Ascending aorta (tissue), 2 donors: ENCODE measurements at regions not wholly inside any gene's neighbourhood (a gene's known extent, or its start where the extent isn't known, plus 50 kb on each side); places are given as distances from the start of the nearest gene placed in this dataset.

Experiments used
- DNase-seq, 2 donors: peaks; one replicate each; pipeline ENCODE4 v3.0.0-alpha.2; 2019; ENCODE audit warnings: low spot score in 2 of 2
- H3K27ac ChIP-seq, 2 donors: fragments of 200-600 bp; sonication (generic); one replicate each; pipeline ENCODE4 v1.5.1; 2016 to 2017; ENCODE audit warnings: mild to moderate bottlenecking in 1 of 2
- H3K27me3 ChIP-seq: fragments of 200-600 bp; sonication (generic); one replicate; pipeline ENCODE4 v1.5.1; 2017
- H3K36me3 ChIP-seq, 2 donors: fragments of 200-600 bp; sonication (generic); one replicate each; pipeline ENCODE4 v1.5.1; 2016
- H3K4me1 ChIP-seq, 2 donors: fragments of 200-600 bp; sonication (generic); one replicate each; pipeline ENCODE4 v1.5.1; 2016 to 2017; ENCODE audit warnings: mild to moderate bottlenecking in 1 of 2
- H3K4me3 ChIP-seq, 2 donors: fragments of 200-600 bp; sonication (generic); one replicate each; pipeline ENCODE4 v1.5.1; 2016 to 2017; ENCODE audit warnings: mild to moderate bottlenecking in 1 of 2
- H3K9me3 ChIP-seq, 2 donors: fragments of 200-600 bp; sonication (generic); one replicate each; pipeline ENCODE4 v1.5.1; 2016
- intact Hi-C: fragments of 100-400 bp; cut with DNase I; formaldehyde crosslinking; loops from one replicate; pipeline ENCODE4 v1.15.1; 2023
- TF ChIP-seq, protein P1 (sequence below), 3 experiments: fragments of 200-600 bp in 2 of 3; fragments of 450-650 bp in 1 of 3; sonication (generic) in 2 of 3; IDR thresholded peaks; one replicate each; pipeline ENCODE4 v1.5.1; 2016 to 2019; ENCODE audit warnings: antibody characterized with exemption in 3 of 3, mild to moderate bottlenecking in 1 of 3, moderate library complexity in 1 of 3

DNA sequence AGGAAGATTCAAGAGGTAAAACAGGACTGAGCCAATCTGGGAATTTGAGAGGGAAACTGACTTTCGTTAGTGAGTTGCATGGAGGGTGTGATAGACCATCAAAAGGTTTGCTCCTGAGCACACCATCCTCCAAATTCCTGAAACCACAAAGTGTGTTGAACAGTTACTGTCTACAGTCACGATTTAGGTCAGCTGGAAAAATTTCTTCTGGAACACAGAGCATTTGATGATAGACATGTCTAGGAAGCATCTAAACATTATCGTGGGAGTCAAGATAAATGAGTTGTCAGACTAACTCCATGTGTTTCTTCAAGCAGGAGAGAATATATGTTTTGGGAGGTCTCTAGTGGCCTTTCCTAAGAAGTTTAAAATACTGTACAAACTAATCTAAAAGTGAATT is 449.4 kb upstream of the SLC14A2 start:
- Histone ChIP-seq H3K4me1 (no peaks in the 10 kb centered on the region), H3K36me3 (no peaks in the 10 kb centered on the region), H3K9me3 (no peaks in the 10 kb centered on the region), H3K27ac (no peak overlapping the region), H3K27me3 (no peaks in the 10 kb centered on the region), H3K4me3 (no peak overlapping the region)
- intact Hi-C loops, result no loop called here
- TF ChIP-seq, protein P1, sequence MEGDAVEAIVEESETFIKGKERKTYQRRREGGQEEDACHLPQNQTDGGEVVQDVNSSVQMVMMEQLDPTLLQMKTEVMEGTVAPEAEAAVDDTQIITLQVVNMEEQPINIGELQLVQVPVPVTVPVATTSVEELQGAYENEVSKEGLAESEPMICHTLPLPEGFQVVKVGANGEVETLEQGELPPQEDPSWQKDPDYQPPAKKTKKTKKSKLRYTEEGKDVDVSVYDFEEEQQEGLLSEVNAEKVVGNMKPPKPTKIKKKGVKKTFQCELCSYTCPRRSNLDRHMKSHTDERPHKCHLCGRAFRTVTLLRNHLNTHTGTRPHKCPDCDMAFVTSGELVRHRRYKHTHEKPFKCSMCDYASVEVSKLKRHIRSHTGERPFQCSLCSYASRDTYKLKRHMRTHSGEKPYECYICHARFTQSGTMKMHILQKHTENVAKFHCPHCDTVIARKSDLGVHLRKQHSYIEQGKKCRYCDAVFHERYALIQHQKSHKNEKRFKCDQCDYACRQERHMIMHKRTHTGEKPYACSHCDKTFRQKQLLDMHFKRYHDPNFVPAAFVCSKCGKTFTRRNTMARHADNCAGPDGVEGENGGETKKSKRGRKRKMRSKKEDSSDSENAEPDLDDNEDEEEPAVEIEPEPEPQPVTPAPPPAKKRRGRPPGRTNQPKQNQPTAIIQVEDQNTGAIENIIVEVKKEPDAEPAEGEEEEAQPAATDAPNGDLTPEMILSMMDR (IDR thresholded peaks at IDR 0.05), result no peak
- DNase-seq, result no peak

DNA sequence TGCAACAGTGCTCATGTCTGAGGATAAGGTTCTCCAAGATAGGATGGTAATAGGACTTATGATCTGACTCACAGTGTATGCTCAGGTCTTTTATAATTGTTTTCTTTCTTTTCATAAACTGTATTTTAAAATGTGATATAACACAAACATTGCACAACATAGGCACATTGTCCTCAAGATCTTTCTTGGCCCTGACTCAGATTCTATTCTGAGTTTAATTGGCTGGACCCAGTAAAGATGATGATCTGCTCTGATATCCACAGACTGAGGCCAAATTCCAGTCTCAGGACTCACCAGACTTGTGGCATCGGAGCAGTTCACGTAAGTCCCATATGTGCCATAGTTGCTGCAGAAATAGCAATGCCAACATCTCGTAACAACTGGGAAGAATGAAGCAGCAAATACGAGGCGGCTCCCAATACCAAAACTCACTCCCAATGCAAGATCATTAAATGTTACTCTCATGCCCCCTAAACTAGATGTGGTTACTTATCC is 448.9 kb upstream of the SLC14A2 start:
- no peak for DNase-seq
- intact Hi-C loops, result no loop called here
- Histone ChIP-seq H3K9me3 (no peaks in the 10 kb centered on the region), H3K27ac (no peak overlapping the region), H3K4me1 (no peaks in the 10 kb centered on the region), H3K4me3 (no peak overlapping the region), H3K36me3 (no peaks in the 10 kb centered on the region), H3K27me3 (no peaks in the 10 kb centered on the region)
- TF ChIP-seq, protein P1 (IDR thresholded peaks at IDR 0.05), result no peak

DNA sequence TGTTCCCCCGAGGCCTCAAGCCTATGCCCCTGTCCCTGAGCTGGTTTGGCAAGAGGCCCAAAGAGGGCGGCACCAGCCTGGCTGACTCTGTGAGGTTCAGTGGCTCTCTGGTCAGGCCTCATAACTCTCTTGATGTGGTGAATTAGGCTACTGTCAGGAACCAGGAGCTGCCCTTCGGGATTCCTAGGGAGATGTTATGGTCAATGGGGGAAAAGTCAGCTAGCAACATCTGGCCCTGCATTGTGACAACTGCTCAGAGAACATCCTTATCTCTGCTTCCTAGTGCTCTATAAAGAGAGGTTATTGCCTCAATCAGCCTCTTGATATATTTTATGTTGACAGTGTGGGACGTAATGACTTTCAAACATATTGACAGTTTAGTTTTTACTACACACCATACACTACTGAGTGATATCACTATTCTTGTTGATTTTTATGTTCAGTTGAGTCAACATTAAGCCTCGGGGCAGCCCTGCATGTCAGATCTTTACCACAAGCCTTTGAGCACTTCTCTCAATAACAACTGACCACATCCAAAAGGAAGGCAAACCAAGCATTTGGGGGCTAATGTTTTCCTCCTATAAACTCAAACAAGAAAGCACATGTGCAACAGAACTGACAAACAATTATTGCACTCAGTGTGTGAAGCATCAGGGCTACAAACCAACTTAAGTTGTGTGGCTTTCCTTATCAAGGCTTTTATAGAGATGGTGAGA is 448.3 kb upstream of the SLC14A2 start:
- Histone ChIP-seq H3K36me3 (no peaks in the 10 kb centered on the region), H3K9me3 (no peaks in the 10 kb centered on the region), H3K4me1 (no peaks in the 10 kb centered on the region), H3K27ac (no peak overlapping the region), H3K27me3 (no peaks in the 10 kb centered on the region), H3K4me3 (no peak overlapping the region)
- no peak for DNase-seq
- intact Hi-C loops, result no loop called here
- TF ChIP-seq, protein P1 (IDR thresholded peaks at IDR 0.05), result no peak

DNA sequence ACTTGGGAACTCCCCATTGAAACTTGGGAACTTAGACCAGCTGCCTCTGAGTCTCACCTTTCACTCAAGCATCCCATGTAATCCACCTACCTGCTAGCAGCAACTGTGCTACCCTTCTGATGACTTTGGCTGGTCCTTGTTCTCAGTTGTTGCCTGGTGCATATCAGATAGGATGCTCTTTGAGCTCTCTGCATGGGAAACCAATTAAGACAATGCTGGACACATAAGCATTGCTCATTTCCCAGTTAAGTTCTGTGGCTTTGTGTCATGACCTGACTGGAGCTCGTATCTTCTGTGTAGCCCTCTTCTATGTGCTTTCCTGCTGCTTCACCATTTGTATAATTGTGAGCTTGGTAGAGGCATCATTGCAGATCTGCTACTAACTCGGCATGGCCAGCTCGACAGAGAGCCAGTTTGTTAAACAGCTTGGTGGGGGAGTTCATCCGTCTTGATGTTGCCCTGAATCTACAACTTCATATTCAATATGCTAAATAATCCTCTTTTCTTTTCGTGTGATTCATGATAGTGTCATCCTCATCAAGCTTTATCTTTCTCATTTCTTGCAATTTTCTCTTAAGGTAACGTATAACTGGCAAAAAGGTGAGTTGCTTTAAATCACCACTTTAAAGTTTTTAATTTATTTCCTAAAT is 447.5 kb upstream of the SLC14A2 start:
- Histone ChIP-seq H3K4me1 (no peaks in the 10 kb centered on the region), H3K27ac (no peak overlapping the region), H3K4me3 (no peak overlapping the region), H3K27me3 (no peaks in the 10 kb centered on the region), H3K36me3 (no peaks in the 10 kb centered on the region), H3K9me3 (no peaks in the 10 kb centered on the region)
- no peak for DNase-seq
- TF ChIP-seq, protein P1 (IDR thresholded peaks at IDR 0.05), result no peak
- intact Hi-C loops, result no loop called here

DNA sequence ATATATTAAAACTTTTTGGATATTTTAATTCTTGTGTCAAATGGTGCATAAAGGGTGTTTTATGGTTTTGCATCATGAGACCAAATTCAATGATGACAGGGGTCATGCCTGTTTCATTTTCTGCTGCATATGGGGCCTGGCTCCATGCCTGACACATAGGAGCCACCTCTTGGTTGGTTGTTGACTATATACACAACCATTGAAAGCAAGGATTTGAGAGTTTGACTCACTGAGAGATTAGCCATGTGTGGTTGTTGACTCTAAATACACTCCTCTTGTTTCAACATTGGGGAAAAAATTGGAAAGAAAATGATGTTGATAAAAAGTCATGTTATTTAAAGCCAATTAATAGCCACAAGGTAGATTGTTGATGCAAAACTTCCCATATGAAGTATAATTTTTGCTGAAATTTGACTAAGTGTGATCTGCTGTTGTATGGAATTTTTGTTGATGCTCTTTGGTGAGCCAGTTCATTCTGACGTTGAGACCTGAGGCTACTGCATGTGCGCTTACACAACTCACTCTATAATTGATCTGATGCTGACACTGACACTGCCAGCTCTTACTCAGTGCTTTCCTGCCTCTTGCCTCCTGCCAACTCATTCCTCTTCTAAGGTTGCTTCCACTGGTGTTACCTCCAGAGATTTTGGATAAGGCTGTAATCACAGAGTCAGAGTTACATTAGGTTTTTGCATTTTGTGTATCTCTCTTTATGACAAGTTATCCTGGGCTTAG is 446.2 kb upstream of the SLC14A2 start:
- no peak overlapping the region for H3K27ac ChIP-seq
- H3K27me3 ChIP-seq, result no peaks in the 10 kb centered on the region
- H3K36me3 ChIP-seq, result no peaks in the 10 kb centered on the region
- no peak overlapping the region for H3K4me3 ChIP-seq
- no peak for DNase-seq
- intact Hi-C loops, result no loop called here
- TF ChIP-seq, protein P1 (IDR thresholded peaks at IDR 0.05), result no peak
- no peaks in the 10 kb centered on the region for H3K4me1 ChIP-seq
- no peaks in the 10 kb centered on the region for H3K9me3 ChIP-seq
